ENCODE measurements at regions not wholly inside any gene's neighbourhood (a gene's known extent, or its start where the extent isn't known, plus 50 kb on each side); places are given as distances from the start of the nearest gene placed in this dataset.
"Not testable (repeated sequence)": the region's sequence is repeated elsewhere in the genome, so short reads cannot be mapped to it uniquely, and the experiment has no call there.

DNA sequence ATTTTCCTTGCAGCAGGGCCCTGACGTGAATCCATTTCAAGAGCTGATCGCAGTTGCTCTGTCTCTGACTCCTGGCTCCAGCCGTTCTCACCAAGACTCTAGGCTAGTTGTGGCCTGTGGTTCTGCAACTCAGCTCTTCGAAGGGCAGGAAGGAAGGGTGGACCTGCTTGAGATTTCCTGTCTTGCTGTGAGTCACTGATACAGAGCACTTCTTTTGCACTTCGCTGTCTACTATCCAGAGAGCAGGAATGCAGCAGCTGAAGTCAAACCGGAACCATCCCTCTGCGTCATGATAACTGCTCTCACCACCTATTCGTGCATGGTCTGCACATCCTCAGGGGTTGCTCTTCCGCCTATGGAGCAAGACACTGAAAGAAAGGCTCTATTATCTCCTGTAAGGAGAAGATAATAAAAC lies 59.7 kb downstream of the RAP2B start:
- ATAC-seq (peak; percentile 97), DNase-seq (peak; percentile 31 to 88 (median 82))
- Histone ChIP-seq H3K9me3 (ENCODE audit: control insufficient read depth in 2 of 3, low read length in 3 of 3) (no peaks in the 10 kb centered on the region), H3K27ac (ENCODE audit: low read depth, low read length) (peak overlapping the region; percentile 70), H3K27me3 (ENCODE audit: control insufficient read depth in 2 of 2, insufficient read depth in 2 of 2, low read length in 2 of 2) (no peaks in the 10 kb centered on the region), H3K4me3 (ENCODE audit: low read length) (peak overlapping the region; percentile 39), H3K4me1 (ENCODE audit: control insufficient read depth in 2 of 2, insufficient read depth in 2 of 2, low read length in 2 of 2) (peaks cover 35 to 61% of the 10 kb centered on the region in 2 donors), H3K36me3 (ENCODE audit: control insufficient read depth in 2 of 3, insufficient read depth in 3 of 3, low read length in 3 of 3) (no peaks in the 10 kb centered on the region)
- intact Hi-C loops (cut with micrococcal nuclease): loop anchor here (1.0 to 5.0 kb wide), 10 partner anchors 11 to 422 kb away; no protein-coding TSS in a partner anchor
- POLR2A ChIA-PET: interaction anchor here (0.7 to 5.1 kb wide), 14 partner anchors 9 to 78 kb away, joined by 3 to 55 read pairs (median 4); partner anchors contain the start of gene RAP2B
- CTCF ChIA-PET: interaction anchor here (0.6 to 3.5 kb wide), 5 partner anchors 12 to 69 kb away, joined by 4 to 19 read pairs (median 9); no protein-coding TSS in a partner anchor
- Mint-ChIP-seq H3K4me3 (peak overlapping the region; percentile 66 to 89 (median 84)), H3K36me3 (peaks cover 4 to 21% (median 13%) of the 10 kb centered on the region in 5 donors), H3K4me1 (peaks cover 6 to 73% (median 58%) of the 10 kb centered on the region in 7 donors), H3K9me3 (peaks cover 0 to 18% (median 2%) of the 10 kb centered on the region in 11 donors), H3K27me3 (no peaks in the 10 kb centered on the region), H3K27ac (peak overlapping the region in 8 of 9 donors; percentile 90 to 98 (median 96))

DNA sequence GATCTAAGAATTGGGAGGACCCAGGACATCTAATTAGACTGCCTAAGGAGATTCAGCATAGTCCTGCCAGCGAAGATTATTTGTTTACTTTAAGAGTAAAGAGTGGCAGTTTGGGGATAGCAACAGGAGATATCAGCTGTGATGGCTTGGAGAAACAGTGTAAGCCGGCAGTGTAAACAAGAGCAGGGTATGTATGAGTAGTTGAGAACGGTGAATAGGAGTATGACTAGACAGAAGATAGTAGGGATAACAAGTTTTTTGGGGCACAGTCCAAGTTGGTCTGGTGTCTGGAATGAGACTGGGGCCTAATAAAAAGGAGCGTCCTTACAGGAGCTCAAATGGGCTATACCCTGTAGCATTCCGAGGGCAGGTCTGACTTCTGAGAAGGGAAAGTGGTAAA lies 64.9 kb downstream of the RAP2B start:
- intact Hi-C loops (cut with micrococcal nuclease); H3K36me3 ChIP-seq (ENCODE audit: control insufficient read depth in 2 of 3, insufficient read depth in 3 of 3, low read length in 3 of 3); H3K9me3 ChIP-seq (ENCODE audit: control insufficient read depth in 2 of 3, low read length in 3 of 3); ATAC-seq; H3K27ac ChIP-seq (ENCODE audit: low read depth, low read length); H3K4me3 Mint-ChIP-seq; H3K27me3 Mint-ChIP-seq; H3K4me3 ChIP-seq (ENCODE audit: low read length); H3K9me3 Mint-ChIP-seq; POLR2A ChIA-PET; DNase-seq; H3K27me3 ChIP-seq (ENCODE audit: control insufficient read depth in 2 of 2, insufficient read depth in 2 of 2, low read length in 2 of 2); H3K36me3 Mint-ChIP-seq; H3K27ac Mint-ChIP-seq: not testable (repeated sequence)
- H3K4me1 Mint-ChIP-seq: peaks cover 9 to 38% (median 17%) of the 10 kb centered on the region in 7 donors
- peaks cover 17 to 21% of the 10 kb centered on the region in 2 donors for H3K4me1 ChIP-seq (ENCODE audit: control insufficient read depth in 2 of 2, insufficient read depth in 2 of 2, low read length in 2 of 2)
- CTCF ChIA-PET: interaction anchor here (1.5 kb wide), 1 partner anchor 17 kb away, joined by 3 read pairs; no protein-coding TSS in a partner anchor

DNA sequence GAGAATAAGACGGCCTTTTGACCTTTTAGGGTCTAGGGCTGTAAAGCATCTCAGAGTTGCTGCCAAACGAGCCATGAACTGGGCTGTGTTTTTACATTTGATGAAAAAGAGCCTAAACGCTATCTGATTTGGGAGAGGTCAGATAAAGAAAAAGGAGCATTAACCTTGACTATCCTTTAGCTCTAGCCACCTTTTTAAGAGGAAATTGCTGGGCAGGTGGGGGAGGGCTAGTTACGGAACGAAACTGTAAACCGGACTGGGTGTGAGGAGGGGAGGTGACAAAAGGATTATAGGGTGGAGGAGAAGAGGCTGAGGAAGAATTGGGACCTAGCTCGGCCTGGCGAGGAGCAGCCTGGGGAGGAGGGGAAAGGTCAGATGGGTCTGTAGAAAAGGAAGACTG lies 68.4 kb downstream of the RAP2B start:
- DNase-seq; H3K27me3 Mint-ChIP-seq; CTCF ChIA-PET; H3K4me1 ChIP-seq (ENCODE audit: control insufficient read depth in 2 of 2, insufficient read depth in 2 of 2, low read length in 2 of 2); H3K36me3 ChIP-seq (ENCODE audit: control insufficient read depth in 2 of 3, insufficient read depth in 3 of 3, low read length in 3 of 3); H3K27ac ChIP-seq (ENCODE audit: low read depth, low read length); H3K4me3 ChIP-seq (ENCODE audit: low read length); H3K9me3 ChIP-seq (ENCODE audit: control insufficient read depth in 2 of 3, low read length in 3 of 3); POLR2A ChIA-PET; H3K9me3 Mint-ChIP-seq; ATAC-seq; intact Hi-C loops (cut with micrococcal nuclease); H3K36me3 Mint-ChIP-seq; H3K27me3 ChIP-seq (ENCODE audit: control insufficient read depth in 2 of 2, insufficient read depth in 2 of 2, low read length in 2 of 2): not testable (repeated sequence)
- H3K4me3 Mint-ChIP-seq: peak overlapping the region in 1 of 10 donors; percentile 30
- peak overlapping the region in 2 of 9 donors; percentile 12 to 75 for H3K27ac Mint-ChIP-seq
- H3K4me1 Mint-ChIP-seq: peaks cover 5 to 29% (median 9%) of the 10 kb centered on the region in 7 donors

DNA sequence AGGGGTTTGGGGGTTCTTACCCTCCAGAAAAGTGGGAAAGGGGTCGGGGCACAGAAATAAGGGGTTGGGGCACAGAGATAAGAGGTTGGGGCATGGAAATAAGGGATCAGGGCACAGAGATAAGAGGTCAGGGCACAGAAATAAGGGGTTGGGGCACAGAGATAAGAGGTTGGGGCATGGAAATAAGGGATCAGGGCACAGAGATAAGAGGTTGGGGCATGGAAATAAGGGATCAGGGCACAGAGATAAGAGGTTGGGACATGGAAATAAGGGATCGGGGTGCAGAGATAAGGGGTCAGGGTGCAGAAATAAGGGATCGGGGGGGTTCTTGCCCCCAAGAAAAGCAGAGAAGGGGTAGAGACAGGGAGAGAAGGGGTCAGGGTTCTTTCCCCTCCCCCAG lies 69.2 kb downstream of the RAP2B start:
- ATAC-seq; H3K4me3 Mint-ChIP-seq; H3K4me3 ChIP-seq (ENCODE audit: low read length); DNase-seq; H3K27me3 ChIP-seq (ENCODE audit: control insufficient read depth in 2 of 2, insufficient read depth in 2 of 2, low read length in 2 of 2); H3K36me3 Mint-ChIP-seq; POLR2A ChIA-PET; H3K36me3 ChIP-seq (ENCODE audit: control insufficient read depth in 2 of 3, insufficient read depth in 3 of 3, low read length in 3 of 3); intact Hi-C loops (cut with micrococcal nuclease); H3K27ac ChIP-seq (ENCODE audit: low read depth, low read length); H3K27me3 Mint-ChIP-seq; H3K4me1 ChIP-seq (ENCODE audit: control insufficient read depth in 2 of 2, insufficient read depth in 2 of 2, low read length in 2 of 2); CTCF ChIA-PET; H3K9me3 ChIP-seq (ENCODE audit: control insufficient read depth in 2 of 3, low read length in 3 of 3); H3K9me3 Mint-ChIP-seq: not testable (repeated sequence)
- H3K27ac Mint-ChIP-seq: peak overlapping the region in 1 of 9 donors; percentile 47
- H3K4me1 Mint-ChIP-seq: peaks cover 5 to 29% (median 9%) of the 10 kb centered on the region in 7 donors

DNA sequence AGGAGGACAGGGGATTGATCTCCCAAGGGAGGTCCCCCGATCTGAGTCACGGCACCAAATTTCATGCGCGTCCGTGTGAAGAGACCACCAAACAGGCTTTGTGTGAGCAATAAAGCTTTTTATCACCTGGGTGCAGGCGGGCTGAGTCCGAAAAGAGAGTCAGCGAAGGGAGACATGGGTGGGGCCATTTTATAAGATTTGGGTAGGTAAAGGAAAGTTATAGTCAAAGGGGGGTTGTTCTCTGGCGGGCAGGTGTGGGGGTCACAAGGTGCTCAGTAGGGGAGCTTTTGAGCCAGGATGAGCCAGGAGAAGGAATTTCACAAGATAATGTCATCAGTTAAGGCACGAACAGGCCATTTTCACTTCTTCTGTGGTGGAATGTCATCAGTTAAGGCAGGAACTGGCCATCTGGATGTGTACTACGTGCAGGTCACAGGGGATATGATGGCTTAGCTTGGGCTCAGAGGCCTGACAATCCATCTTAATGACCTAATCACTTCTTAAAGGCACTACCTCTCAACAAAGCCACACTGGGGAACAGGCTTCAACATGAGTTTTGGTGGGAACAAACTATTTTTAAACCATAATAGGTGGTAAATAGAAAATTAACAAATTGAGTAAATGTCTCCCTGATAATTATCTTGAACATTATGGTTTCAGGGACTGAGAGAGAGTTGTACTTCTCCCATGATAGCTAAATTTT lies 70.2 kb downstream of the RAP2B start:
- H3K27me3 Mint-ChIP-seq; H3K36me3 ChIP-seq (ENCODE audit: control insufficient read depth in 2 of 3, insufficient read depth in 3 of 3, low read length in 3 of 3); H3K27me3 ChIP-seq (ENCODE audit: control insufficient read depth in 2 of 2, insufficient read depth in 2 of 2, low read length in 2 of 2); H3K27ac ChIP-seq (ENCODE audit: low read depth, low read length); H3K9me3 ChIP-seq (ENCODE audit: control insufficient read depth in 2 of 3, low read length in 3 of 3); ATAC-seq; H3K36me3 Mint-ChIP-seq; POLR2A ChIA-PET; H3K4me1 ChIP-seq (ENCODE audit: control insufficient read depth in 2 of 2, insufficient read depth in 2 of 2, low read length in 2 of 2); DNase-seq; H3K4me3 Mint-ChIP-seq; intact Hi-C loops (cut with micrococcal nuclease); H3K9me3 Mint-ChIP-seq; H3K4me3 ChIP-seq (ENCODE audit: low read length): not testable (repeated sequence)
- H3K27ac Mint-ChIP-seq: peak overlapping the region in 2 of 9 donors; percentile 21 to 50
- CTCF ChIA-PET: interaction anchor here (1.0 kb wide), 1 partner anchor 22 kb away, joined by 3 read pairs; no protein-coding TSS in a partner anchor
- peaks cover 5 to 29% (median 9%) of the 10 kb centered on the region in 7 donors for H3K4me1 Mint-ChIP-seq

DNA sequence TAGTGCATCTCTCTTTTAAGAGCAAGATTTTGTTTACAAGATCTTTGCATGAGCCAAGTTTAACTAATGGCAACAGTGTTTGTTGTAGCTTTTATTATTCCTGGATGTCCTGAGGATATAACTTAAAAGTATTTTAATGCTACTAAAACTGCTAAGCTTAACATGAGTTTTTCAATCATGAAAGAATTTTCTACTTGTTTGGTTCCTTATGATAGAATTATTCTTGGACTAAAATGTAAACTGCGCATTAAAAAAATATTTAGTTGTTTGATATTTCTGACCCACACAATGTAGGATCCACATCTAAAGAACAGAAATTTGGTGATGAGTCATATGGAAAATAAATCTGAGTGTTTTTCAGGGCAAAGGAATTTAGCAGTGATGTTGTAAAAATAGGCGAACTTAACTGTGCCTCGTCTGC lies 70.8 kb downstream of the RAP2B start:
- H3K9me3 ChIP-seq (ENCODE audit: control insufficient read depth in 2 of 3, low read length in 3 of 3): no peaks in the 10 kb centered on the region
- H3K4me3 Mint-ChIP-seq: no peak overlapping the region
- intact Hi-C loops (cut with micrococcal nuclease): no loop called here
- H3K4me1 Mint-ChIP-seq: peaks cover 5 to 29% (median 9%) of the 10 kb centered on the region in 7 donors
- POLR2A ChIA-PET: no interaction called here
- no peaks in the 10 kb centered on the region for H3K4me1 ChIP-seq (ENCODE audit: control insufficient read depth in 2 of 2, insufficient read depth in 2 of 2, low read length in 2 of 2)
- no peak for DNase-seq
- H3K36me3 ChIP-seq (ENCODE audit: control insufficient read depth in 2 of 3, insufficient read depth in 3 of 3, low read length in 3 of 3): no peaks in the 10 kb centered on the region
- no peak for ATAC-seq
- H3K27ac Mint-ChIP-seq: no peak overlapping the region
- peaks cover 0 to 5% (median 0%) of the 10 kb centered on the region in 11 donors for H3K9me3 Mint-ChIP-seq
- CTCF ChIA-PET: interaction anchor here (1.0 kb wide), 1 partner anchor 23 kb away, joined by 3 read pairs; no protein-coding TSS in a partner anchor
- H3K4me3 ChIP-seq (ENCODE audit: low read length): no peak overlapping the region
- H3K27ac ChIP-seq (ENCODE audit: low read depth, low read length): no peak overlapping the region
- H3K36me3 Mint-ChIP-seq: peaks cover 0 to 4% (median 0%) of the 10 kb centered on the region in 5 donors
- peaks cover 0 to 3% (median 0%) of the 10 kb centered on the region in 5 donors for H3K27me3 Mint-ChIP-seq
- no peaks in the 10 kb centered on the region for H3K27me3 ChIP-seq (ENCODE audit: control insufficient read depth in 2 of 2, insufficient read depth in 2 of 2, low read length in 2 of 2)
